Smooth muscle cell (in vitro differentiated cells): ENCODE measurements at regions not wholly inside any gene's neighbourhood (a gene's known extent, or its start where the extent isn't known, plus 50 kb on each side); places are given as distances from the start of the nearest gene placed in this dataset.
A peak's percentile ranks its signal among the peaks of the same experiment; 100 is the strongest.

Experiments
- DNase-seq: peaks from one replicate; lab custom pipeline; 2025; ENCODE audit not compliant: unreplicated experiment; lab: John Stamatoyannopoulos, UW
- H2AFZ ChIP-seq: fragments of 200-600 bp; sonication (generic); 2 replicates; pipeline ENCODE4 v1.6.0; 2016; ENCODE audit warnings: antibody characterized with exemption, low read depth, mild to moderate bottlenecking
- H3F3A ChIP-seq: fragments of 200-600 bp; sonication (generic); 2 replicates; pipeline ENCODE4 v1.6.0; 2017; ENCODE audit warnings: antibody characterized with exemption, low read depth
- H3K27ac ChIP-seq: fragments of 200-600 bp; sonication (generic); 2 replicates; pipeline ENCODE4 v1.5.1; 2016; ENCODE audit warnings: low read depth, mild to moderate bottlenecking
- H3K27me3 ChIP-seq: fragments of 200-600 bp; sonication (generic); 2 replicates; pipeline ENCODE4 v1.6.1; 2016; ENCODE audit warnings: low read depth, mild to moderate bottlenecking
- H3K36me3 ChIP-seq: fragments of 200-600 bp; sonication (generic); 2 replicates; pipeline ENCODE4 v1.5.1; 2016; ENCODE audit warnings: low read depth
- H3K4me1 ChIP-seq: fragments of 200-600 bp; sonication (generic); 2 replicates; pipeline ENCODE4 v1.5.1; 2016; ENCODE audit warnings: low read depth
- H3K4me2 ChIP-seq: fragments of 200-600 bp; sonication (generic); 2 replicates; pipeline ENCODE4 v1.6.0; 2016; ENCODE audit warnings: mild to moderate bottlenecking
- H3K4me3 ChIP-seq: fragments of 200-600 bp; sonication (generic); 2 replicates; pipeline ENCODE4 v1.5.1; 2016; ENCODE audit warnings: mild to moderate bottlenecking
- H3K79me2 ChIP-seq: fragments of 200-600 bp; sonication (generic); 2 replicates; pipeline ENCODE4 v1.6.0; 2016; ENCODE audit warnings: low read depth, mild to moderate bottlenecking
- H3K9ac ChIP-seq: fragments of 200-600 bp; sonication (generic); 2 replicates; pipeline ENCODE4 v1.6.0; 2016; ENCODE audit warnings: low read depth
- H3K9me3 ChIP-seq: fragments of 200-600 bp; sonication (generic); replicated peaks from 2 replicates; pipeline ENCODE4 v1.5.1; 2016; ENCODE audit warnings: low read depth
- H4K20me1 ChIP-seq: fragments of 200-600 bp; sonication (generic); 2 replicates; pipeline ENCODE4 v1.6.0; 2016; ENCODE audit warnings: low read depth
- WGBS: methylation state at CpG from one replicate; pipeline ENCODE4 v1.1.7; 2016; ENCODE audit warnings: low lambda C conversion rate; 5-methylcytosine and 5-hydroxymethylcytosine counted together
- TF ChIP-seq, protein P1 (sequence below): fragments of 200-600 bp; sonication (generic); IDR thresholded peaks from 2 replicates; pipeline ENCODE4 v1.5.1; 2017; ENCODE audit warnings: borderline replicate concordance, mild to moderate bottlenecking, antibody characterized with exemption; ENCODE audit not compliant: insufficient read depth, poor library complexity, severe bottlenecking

DNA sequence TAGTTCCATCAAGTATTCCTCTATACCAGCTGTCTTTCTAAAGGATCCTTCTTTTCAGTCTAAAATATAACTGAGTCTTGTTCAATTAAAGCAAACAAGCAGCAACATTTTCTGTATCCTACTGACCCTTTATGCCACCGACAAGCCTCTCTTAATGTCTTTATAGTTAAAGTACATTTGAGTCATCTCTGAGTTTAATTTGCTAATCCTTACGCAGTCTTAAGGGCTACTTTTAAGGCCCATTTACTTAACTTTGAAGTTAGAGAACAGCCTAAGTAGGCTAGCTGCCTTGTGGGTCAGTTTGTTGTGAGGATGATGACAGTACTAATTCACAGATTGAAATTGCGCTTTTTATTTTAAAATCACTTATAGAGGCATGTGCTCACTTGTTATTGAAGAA is 265.5 kb upstream of the FERD3L start:
- Histone ChIP-seq H3K9ac (no peak overlapping the region), H3K27ac (peak overlapping the region; percentile 63), H3K4me2 (peak overlapping the region; percentile 79), H4K20me1 (no peaks in the 10 kb centered on the region), H3K9me3 (no peaks in the 10 kb centered on the region), H3K79me2 (no peaks in the 10 kb centered on the region), H2AFZ (peak overlapping the region; percentile 30), H3K36me3 (no peaks in the 10 kb centered on the region), H3K4me3 (no peak overlapping the region), H3K27me3 (no peaks in the 10 kb centered on the region), H3K4me1 (peaks cover 13% of the 10 kb centered on the region), H3F3A (peaks cover 16% of the 10 kb centered on the region)
- 10% methylated on average over 3 of the region's 3 CpGs for WGBS
- TF ChIP-seq, protein P1, sequence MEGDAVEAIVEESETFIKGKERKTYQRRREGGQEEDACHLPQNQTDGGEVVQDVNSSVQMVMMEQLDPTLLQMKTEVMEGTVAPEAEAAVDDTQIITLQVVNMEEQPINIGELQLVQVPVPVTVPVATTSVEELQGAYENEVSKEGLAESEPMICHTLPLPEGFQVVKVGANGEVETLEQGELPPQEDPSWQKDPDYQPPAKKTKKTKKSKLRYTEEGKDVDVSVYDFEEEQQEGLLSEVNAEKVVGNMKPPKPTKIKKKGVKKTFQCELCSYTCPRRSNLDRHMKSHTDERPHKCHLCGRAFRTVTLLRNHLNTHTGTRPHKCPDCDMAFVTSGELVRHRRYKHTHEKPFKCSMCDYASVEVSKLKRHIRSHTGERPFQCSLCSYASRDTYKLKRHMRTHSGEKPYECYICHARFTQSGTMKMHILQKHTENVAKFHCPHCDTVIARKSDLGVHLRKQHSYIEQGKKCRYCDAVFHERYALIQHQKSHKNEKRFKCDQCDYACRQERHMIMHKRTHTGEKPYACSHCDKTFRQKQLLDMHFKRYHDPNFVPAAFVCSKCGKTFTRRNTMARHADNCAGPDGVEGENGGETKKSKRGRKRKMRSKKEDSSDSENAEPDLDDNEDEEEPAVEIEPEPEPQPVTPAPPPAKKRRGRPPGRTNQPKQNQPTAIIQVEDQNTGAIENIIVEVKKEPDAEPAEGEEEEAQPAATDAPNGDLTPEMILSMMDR, result no peak
- no peak for DNase-seq

DNA sequence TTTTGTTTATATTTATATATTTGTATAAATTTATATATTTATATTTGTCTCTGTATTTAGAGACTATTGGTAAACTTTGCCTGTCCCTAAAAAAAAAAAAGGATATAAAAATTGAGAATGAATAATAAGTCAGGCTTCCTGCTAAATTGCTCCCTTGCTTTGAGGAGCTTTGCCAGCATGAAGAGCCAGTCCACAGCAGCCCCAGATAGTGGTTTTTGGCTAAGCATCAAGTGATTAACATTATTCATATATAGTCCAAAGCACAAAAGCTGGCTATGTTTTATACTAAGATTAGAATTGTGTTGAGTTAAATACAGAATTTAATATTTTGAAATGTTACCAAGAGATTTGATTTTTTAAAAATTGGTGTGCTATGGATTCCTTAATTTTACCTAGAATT is 264.9 kb upstream of the FERD3L start:
- Histone ChIP-seq H2AFZ (no peak overlapping the region), H3K27ac (peak overlapping the region; percentile 63), H3K9ac (no peak overlapping the region), H3K27me3 (no peaks in the 10 kb centered on the region), H3K9me3 (no peaks in the 10 kb centered on the region), H3K79me2 (no peaks in the 10 kb centered on the region), H4K20me1 (no peaks in the 10 kb centered on the region), H3F3A (peaks cover 22% of the 10 kb centered on the region), H3K4me1 (peaks cover 19% of the 10 kb centered on the region), H3K4me3 (no peak overlapping the region), H3K36me3 (no peaks in the 10 kb centered on the region), H3K4me2 (peak overlapping the region; percentile 79)
- TF ChIP-seq, protein P1, result no peak
- DNase-seq, result no peak

DNA sequence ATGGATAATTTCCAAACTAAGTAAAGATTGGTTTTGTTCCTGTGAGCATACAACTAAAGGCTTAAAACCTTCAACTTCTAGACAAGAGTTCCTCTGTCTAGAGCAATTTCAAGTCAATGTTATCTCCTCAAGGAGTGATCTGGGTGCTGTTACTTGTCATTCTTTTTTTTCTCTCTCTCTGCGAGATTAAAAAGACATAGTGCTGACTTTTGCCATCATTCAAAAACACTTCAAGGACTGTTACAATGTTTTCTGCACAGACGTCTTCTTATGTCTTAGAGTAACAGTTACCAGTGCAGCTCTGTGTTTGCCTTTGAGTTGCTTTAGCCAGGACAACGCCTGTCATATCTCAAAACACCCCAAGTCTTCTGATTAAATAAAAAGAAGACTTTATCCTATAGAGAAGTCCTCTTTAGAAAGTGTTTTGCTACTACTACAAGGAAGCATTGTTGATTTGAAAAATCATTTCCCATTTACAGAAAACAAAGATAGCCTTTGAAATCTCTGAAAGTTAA is 263.5 kb upstream of the FERD3L start:
- Histone ChIP-seq H3K36me3 (no peaks in the 10 kb centered on the region), H3K4me3 (no peak overlapping the region), H3K79me2 (no peaks in the 10 kb centered on the region), H2AFZ (no peak overlapping the region), H3K27ac (peak overlapping the region; percentile 16), H3F3A (peaks cover 26% of the 10 kb centered on the region), H4K20me1 (no peaks in the 10 kb centered on the region), H3K27me3 (no peaks in the 10 kb centered on the region), H3K4me2 (peak overlapping the region; percentile 79), H3K4me1 (peaks cover 19% of the 10 kb centered on the region), H3K9ac (no peak overlapping the region), H3K9me3 (no peaks in the 10 kb centered on the region)
- DNase-seq, result no peak
- WGBS, result 11% methylated on average over 3 of the region's 3 CpGs
- TF ChIP-seq, protein P1, result no peak

DNA sequence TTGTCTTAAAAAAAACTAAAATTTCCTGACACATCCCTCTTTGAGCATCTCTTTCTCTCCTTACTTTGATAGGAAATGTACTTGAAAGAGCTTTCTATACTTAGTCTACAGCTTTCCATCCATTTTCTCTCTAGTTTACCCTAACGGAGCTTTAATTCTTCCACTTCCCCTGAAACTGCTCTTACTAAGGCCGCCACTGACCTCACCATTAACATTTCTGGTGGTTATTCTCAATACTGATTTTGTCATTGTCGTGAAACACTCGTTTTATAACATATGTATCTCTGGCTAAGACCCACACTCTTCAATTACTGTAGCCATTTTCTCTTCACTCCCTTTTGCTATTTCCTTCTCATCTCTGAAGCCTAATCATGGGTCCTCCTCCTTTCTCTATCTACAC is 262.0 kb upstream of the FERD3L start:
- Histone ChIP-seq H3K36me3 (no peaks in the 10 kb centered on the region), H3K27me3 (no peaks in the 10 kb centered on the region), H3K27ac (no peak overlapping the region), H3K9me3 (no peaks in the 10 kb centered on the region), H2AFZ (no peak overlapping the region), H3K9ac (no peak overlapping the region), H3K4me2 (no peak overlapping the region), H3K79me2 (no peaks in the 10 kb centered on the region), H3K4me3 (no peak overlapping the region), H3F3A (peaks cover 26% of the 10 kb centered on the region), H4K20me1 (no peaks in the 10 kb centered on the region), H3K4me1 (peaks cover 19% of the 10 kb centered on the region)
- TF ChIP-seq, protein P1, result no peak
- 69% methylated on average over 4 of the region's 4 CpGs for WGBS
- no peak for DNase-seq
